NCI-H1092 (cell line): ENCODE measurements at regions not wholly inside any gene's neighbourhood (a gene's known extent, or its start where the extent isn't known, plus 50 kb on each side); places are given as distances from the start of the nearest gene placed in this dataset.
"Not testable (repeated sequence)": the region's sequence is repeated elsewhere in the genome, so short reads cannot be mapped to it uniquely, and the experiment has no call there.

ENCODE experiments used
- DNase-seq: peaks from one replicate; lab custom pipeline; 2025; lab: John Stamatoyannopoulos, UW

DNA sequence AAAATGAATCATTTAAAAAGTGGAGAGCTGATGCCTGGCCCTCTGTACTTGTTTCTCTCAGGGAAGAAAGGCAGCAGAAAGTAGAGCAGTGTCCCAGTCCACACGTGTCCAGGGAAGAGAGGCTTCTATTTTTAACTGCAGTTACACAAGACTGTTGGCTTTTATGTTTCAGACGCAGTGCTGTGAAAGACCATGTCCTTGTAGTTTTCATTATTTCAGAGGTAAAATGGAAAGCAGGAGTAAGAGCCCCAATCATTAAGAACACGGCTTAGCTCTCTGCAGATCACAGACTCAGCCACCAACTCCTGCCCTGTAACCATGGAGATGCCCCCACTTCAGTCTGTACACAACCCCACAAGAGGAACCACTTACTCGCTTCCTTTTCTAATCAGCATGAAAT, 336.3 kb downstream of the DAD1 start:
- no peak for DNase-seq

DNA sequence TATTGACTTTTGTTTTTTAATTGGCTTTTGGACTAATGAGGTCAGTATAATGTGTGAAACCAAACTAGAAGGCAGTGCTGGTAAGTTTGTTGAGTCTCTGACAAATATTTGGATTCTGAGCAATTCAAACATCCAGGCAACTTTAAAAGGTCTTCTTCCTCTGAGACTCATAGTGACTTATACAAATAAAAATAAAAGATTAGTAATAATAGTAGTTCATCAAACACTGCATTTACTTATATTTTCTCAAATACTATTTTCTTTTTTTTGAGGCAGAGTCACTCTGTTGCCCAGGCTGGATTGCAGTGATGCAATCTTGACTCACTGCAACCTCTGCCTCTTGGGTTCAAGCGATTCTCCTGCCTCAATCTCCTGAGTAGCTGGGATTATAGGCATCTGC, 337.9 kb downstream of the DAD1 start:
- DNase-seq: no peak

DNA sequence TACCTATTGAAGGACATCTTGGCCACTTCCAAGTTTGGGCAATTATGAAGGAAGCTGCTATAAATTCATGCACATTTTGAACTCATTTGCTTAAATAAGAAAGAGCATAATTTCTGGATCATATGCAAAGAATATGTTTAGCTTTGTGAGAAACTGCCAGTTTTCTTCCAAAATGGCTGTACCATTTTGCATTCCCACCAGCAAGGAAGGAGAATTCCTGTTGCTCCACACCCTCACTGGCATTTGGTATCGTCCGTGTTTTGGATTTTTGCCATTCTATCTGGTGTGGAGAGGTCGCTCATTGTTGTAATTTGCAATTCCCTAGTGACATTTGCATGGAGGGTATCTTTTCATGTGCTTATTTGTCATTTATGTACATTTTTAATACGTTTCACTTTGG, 339.3 kb downstream of the DAD1 start:
- DNase-seq: no peak

DNA sequence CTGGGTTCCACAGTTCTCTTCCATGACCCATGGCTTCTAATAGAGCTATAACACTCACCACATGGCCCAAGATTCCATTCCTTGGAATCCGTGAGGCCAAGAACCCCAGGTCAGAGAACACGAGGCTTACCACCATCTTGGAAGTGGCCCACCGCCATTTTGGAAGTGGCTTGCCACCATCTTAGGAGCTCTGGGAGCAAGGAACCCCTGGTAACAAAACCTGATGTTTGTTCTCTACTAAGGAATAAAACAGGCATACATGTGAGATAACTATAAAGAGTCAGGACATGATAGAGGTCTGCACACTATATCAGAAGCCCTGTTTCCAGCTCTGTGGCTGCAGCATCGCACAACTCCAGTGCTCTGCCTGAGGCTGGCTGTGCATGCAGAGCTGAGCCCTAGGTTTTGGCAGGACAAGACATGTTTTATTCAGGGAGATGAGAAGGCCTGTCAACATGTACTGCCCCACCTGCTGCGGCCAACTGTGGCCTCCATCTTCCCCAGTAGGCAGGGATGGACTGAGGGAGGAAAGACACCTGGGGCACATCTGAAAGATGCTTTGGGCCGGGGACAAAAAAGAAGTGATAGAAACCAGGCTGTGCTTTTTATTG, 344.9 kb downstream of the DAD1 start:
- no peak for DNase-seq

DNA sequence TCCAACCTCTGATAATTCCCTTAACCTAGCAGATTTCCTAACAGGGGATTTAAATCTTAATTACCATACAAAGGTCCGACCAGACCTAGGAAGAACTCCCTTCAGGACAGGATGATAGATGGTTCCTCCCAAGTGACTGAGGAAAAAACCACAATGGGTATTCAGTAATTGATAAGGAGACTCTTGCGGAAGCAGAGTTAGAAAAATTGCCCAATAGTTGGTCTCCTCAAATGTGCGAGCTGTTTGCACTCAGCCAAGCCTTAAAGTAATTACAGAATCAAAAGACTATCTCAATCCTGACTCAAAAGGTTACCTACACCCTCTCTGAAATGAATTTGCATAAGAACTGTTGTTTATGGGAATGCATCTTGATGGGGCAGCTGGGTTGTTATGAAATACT, 350.7 kb downstream of the DAD1 start:
- DNase-seq: not testable (repeated sequence)

DNA sequence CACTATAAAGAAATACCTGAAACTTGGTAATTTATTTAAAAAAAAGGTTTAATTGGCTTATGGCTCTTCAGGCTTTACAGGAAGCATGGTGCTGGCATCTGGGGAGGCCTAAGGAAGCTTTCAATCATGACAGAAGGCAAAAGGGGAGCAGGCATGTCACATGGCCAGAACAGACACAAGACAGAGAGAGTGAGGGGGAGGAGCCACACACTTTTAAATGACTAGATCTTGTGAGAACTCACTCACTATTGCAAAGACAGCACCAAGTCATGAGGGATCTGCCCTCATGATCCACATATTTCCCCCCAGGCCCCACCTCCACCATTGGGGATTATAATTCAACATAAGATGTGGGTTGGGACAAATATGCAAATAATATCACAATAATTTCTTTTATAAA, 355.6 kb downstream of the DAD1 start:
- DNase-seq: no peak

DNA sequence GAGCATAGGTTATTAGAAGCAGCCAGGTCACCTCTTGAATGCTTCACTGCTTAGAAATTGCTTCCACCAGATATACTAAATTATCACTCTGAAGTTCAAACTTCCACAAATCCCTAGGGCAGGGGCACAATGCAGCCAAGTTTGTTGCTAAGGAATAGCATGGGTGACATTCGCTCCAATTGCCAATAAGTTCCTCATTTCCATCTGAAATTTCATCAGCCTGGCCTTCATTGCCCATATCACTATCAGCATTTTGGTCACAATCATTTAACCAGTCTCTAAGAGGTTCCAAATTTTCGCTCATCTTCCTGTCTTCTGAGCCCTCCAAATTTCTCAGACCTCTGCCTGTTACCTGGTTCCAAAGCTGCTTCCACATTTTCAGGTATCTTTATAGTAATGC, 356.1 kb downstream of the DAD1 start:
- no peak for DNase-seq

DNA sequence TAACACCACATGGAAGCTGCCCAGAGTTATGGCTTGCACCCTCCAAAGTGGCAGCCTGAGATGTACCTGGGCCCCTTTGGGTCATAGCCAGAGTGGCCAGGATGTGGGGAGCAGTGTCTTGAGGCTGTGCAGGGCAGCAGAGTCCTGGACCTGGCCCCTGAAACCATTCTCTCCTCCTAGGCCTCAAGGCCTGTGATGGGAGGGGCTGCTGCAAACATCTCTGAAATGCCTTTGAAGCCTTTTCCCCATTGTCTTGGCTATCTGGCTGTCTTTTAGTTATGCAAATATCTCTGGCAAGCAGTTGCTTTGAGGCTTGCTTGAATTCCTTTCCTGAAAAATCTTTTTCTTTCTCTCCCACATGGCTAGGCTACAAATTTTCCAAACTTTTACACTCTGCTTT, 356.5 kb downstream of the DAD1 start:
- no peak for DNase-seq

DNA sequence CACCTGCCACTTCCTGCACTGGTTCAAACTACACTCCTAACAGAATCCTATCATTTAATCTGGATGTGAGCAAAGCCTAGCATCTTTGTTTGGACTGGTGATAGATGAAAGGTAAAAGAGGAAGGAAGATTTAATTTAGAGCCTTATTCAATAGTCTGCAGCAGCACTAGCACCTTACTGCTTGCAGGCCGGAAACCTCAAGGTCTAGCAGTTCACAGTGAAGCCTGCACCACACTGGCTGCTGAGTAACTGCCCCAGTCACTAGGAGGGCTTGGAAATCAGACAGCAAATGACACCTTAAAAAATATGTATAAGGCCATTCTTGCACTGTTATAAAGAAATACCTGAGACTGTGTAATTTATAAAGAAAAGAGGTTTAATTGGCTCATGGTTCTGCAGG, 358.0 kb downstream of the DAD1 start:
- DNase-seq: no peak

DNA sequence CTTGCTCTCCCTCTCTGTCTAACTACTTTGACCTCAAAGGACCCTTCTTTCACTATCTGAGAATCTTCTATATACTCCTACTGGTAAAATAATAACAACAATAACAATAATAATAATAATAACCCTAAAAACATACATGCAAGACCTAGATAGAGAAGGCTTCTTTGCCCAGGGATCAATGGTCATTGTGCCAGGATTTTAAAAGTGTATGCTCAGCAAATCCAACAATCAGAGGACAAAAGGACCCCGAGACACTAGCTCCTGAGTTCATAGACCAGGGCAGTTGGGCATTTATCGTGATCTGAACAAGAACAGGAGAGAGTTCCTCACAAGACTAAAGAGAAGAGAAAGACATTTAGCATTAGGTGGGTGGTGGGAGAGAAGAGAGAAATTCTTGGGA, 358.5 kb downstream of the DAD1 start:
- DNase-seq: no peak

DNA sequence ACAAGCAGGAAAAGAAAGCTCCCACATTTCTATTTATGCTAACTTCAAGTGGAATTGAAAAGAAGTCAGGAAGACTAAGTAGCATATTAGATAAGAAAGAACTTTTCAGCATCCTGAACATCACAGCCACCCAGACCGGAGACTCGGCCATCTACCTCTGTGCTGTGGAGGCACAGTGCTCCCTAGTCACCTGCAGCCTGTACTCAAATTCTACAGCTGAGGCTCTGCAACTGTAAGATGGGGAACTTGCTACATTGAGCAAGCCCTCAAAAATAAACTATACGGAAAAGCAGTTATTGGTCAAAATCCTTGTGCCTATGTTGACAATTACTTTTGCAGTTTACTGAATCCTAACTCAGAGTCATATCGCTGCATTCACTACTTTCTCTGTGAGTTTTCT, 361.9 kb downstream of the DAD1 start:
- no peak for DNase-seq

DNA sequence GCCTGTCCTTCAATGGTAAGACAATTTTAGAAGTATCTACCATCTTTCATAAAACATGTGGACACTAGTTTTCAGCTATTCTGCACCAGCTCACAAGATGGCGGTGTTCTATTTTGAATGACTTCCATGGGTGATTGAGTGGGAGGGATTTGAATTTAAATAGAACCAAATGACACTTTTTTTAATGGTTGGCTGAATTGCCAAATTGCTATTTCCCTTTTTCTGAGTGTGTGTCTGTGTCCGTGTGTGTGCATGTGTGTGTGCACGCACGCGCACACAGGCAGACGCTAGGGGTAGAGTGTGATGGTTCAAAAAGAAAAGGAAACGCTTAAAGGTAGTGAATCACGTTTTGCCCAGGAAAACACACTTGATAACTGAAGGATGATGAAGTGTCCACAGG, 362.6 kb downstream of the DAD1 start:
- DNase-seq: no peak

DNA sequence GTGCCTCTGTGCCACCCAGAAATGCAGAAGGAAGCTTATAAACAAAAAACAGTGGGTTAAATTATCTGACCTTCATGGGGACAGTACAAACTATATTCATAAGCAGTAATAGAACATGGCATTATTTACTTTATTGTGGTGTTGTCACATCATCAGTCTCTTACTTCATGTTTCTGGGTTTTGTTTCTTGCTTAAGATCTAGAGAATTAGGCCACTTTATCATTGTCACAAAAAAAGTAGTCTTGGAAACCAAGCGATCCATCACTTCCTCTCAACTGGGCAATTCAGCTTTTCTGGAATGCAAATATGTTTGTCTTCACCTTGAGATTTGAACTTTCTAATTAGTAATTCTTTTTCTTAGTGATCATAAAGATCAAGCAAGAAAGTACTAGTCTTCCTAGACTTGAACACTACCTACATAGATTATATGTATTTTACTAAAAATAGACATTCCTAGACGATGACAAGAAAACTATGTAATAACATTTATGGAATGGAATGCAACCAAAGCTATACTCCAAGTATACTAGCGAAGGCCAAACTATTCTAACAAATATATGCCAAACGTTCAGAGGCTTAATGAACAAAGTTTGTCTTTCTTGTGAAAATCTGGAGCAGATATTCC, 363.4 kb downstream of the DAD1 start:
- no peak for DNase-seq

DNA sequence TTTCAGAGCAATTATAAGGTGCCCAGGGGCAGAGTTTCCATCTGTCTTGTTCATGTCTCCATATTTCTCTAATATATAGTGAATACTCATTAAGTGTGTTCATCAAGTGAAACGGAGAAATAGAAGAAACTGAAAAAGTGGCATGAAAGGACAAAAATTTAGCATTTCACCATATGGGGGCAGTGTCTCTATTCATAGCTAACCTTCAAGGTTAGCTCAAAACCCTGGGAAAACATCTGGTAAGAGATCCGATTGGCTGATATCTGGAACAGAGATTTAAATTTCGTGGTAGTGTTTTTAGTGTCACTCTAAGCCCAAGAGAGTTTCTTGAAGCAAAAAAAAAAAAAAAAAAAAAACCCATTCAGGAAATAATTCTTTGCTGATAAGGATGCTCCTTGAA, 367.5 kb downstream of the DAD1 start:
- DNase-seq: no peak

DNA sequence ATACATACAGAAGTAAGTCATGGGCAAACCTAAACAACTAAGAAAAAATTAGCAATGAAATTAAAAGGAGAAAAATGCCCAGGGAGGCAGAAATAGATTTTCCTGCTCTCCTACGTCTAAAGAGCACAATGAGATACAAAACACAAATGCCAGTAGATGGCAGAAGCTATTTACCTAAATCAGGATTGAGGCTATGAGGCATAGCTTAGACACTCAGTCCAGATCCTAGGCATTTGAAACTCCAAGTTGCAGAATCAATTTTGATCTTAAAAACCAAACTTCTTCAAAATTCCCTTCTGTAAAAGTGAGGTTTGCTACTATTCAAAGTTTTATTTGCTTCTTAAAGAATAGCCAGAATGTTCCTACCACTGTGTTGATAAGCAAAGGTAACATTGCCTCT, 368.6 kb downstream of the DAD1 start:
- no peak for DNase-seq

DNA sequence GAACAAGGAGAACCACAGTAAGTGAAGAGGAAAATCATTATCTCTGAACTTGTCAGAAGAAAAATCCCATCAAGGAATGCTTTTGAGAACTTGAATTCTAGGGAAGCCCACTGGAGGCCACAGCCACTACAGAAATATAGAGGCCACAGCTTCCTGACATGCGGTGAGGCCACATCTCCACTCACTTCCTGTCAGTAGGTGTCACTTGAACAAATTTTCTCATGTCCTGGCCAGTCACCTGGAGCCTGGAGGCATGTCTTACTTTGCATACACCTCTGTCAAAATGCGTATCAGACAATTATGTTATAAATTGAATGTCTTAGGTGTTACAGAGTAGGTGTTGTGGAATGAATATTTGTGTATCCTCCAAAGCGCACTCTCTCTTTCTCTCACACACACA, 370.3 kb downstream of the DAD1 start:
- no peak for DNase-seq

DNA sequence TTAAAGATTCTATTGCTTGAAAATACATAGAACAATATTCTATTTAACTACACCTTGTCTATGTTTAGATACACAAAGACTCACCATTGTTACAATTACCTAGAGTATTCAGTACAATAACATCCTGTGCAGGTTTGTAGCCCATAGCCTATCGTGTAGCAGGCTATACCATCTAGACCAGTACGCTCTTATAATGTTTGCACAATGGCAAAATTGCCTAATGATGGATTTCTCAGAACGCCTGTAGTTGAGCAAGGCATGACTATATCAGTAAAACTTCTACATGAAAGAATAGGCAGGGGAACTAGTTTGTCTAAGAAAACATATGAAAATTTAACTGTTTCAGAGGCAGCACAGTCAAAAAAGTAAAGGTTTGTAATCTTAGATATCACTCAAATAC, 375.9 kb downstream of the DAD1 start:
- DNase-seq: no peak

DNA sequence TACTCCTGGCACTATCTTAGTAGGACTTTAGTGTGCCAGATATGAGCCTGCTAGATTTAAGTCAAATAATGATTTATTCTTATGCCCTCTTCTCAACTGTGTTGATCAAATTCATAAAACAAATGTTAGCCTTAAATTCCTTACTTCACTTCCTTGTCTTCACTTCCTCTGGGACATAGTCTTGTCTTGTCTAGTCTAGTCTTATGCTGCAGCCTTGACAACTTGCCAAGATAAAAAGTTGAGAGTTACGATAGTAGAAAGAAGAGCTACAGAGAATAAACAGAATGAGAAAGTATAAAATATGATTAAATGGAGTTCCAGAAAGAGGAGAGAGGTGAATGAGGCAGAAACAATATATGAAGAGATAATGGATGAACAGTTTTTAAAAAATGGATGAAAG, 378.1 kb downstream of the DAD1 start:
- no peak for DNase-seq

DNA sequence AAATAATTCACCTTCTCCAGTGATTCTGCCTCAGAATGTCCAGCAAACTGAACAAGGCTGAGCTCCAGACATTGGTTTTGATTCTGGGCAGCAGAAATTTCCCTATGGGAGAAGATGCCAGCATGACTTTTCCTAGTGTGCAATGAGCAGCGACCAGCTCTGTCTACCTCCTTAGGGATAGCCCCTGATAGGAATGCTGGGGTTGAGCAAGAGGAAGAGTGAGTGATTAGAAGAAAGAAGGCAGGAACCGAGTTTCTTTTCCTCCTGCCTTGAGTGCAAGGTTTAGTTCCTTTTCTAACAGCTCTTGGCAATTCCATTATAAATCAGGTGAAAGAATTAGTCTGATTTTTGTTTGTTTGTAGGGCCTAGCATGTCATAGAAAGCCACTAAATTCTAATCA, 379.0 kb downstream of the DAD1 start:
- DNase-seq: no peak

DNA sequence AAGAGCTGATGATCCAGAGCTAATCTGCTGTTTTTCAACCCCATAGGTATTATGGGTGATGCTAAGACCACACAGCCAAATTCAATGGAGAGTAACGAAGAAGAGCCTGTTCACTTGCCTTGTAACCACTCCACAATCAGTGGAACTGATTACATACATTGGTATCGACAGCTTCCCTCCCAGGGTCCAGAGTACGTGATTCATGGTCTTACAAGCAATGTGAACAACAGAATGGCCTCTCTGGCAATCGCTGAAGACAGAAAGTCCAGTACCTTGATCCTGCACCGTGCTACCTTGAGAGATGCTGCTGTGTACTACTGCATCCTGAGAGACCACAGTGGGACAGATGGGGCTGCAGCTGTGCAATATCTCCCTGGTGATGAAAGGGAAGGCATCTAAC, 386.0 kb downstream of the DAD1 start:
- no peak for DNase-seq

DNA sequence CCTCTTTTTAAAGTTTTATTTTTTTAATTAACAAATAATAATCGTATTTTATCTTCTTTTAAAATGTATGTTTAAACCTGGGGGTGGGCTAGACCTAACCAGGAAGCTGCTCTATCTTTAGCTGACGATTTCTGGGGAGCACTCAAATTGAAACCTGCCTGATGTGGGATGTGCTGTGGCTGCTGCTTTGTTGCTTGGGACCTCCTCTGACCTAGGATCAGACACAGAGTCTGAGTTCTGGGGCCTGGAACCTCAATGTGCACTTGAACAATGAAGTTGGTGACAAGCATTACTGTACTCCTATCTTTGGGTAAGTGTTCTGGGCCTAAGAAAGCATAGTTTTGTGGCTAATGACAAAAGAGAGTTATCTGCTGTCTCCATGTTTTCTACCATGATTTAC, 386.7 kb downstream of the DAD1 start:
- no peak for DNase-seq

DNA sequence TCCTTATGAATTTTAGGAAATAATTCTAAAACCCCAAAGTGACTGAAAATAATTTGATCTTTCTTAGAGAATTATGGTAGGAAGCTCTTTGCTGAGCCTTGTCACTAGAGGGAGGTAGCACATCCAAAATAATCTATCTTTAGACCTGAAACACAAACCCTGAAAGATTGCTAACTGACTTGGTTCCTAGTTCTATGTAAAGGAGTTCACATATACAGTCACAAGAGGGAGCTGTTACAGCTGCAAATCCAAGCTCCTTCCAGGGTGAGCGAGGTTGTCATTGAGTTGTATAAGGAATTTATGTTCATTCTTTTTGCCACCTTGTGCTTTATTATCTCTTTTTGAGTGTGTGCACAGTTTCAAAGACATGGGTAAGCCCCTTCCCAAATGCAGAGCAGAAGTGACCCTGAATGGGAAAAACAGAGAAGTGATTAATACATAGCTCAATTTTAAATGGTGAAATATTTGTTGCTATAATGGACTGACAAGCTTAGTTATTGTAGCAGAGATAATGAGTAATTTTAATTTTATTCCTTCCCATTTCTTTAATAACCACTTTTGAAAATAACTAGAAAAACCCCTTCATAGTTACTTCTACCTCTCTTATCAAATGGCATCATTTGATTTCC, 387.9 kb downstream of the DAD1 start:
- DNase-seq: no peak

DNA sequence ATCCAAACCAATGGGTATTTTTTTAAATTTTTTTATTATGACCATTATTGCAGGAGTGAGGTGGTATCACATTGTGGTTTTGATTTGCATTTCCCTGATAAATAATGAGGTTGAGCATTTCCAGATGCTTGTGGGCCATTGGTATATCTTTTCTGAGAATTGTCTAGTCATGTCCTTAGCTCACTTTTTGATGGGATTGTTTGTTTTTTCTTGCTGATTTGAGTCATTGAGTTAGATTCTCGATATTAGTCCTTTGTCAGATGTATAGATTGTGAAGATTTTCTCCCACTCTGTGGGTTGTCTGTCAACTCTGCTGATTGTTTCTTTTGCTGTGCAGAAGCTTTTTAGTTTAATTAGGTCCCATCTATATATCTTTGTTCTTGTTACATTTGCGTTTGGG, 388.9 kb downstream of the DAD1 start:
- DNase-seq: not testable (repeated sequence)

DNA sequence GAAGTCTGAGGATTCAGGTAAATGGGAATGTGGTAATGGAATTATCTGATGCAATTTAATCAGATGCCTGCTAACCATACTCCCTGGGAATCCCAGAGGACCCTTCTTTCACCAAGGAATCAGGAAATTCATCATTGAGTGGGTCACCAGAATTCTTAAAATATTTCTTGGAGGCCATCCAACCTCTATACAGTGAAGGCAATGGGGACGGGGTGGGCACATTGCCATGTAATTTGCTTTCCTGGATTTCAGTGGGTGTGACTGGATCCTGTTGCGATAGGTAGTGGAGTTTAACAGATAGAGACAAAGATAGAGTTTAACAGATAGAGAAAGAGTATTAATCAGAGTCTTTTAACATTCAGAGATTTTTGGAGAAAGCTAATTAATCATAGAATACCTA, 394.4 kb downstream of the DAD1 start:
- no peak for DNase-seq
